HL-60 (cell line): ENCODE measurements at regions not wholly inside any gene's neighbourhood (a gene's known extent, or its start where the extent isn't known, plus 50 kb on each side); places are given as distances from the start of the nearest gene placed in this dataset.

ENCODE experiments used
- DNase-seq, 2 experiments: peaks; one replicate each; pipeline ENCODE4 v3.0.0-alpha.2; 2010 to 2020; ENCODE audit warnings: low read depth in 1 of 2, low spot score in 1 of 2
- H3K27ac ChIP-seq: fragments of 250-450 bp; sonication (Bioruptor Pico); replicated peaks from 2 replicates; pipeline ENCODE4 v1.5.1; 2020; ENCODE audit warnings: mild to moderate bottlenecking, moderate library complexity
- H3K27me3 ChIP-seq: fragments of 250-450 bp; sonication (Bioruptor Pico); 2 replicates; pipeline ENCODE4 v1.5.1; 2021; ENCODE audit warnings: mild to moderate bottlenecking, moderate library complexity; ENCODE audit not compliant: insufficient read depth, poor library complexity, severe bottlenecking
- H3K4me3 ChIP-seq: replicated peaks from 2 replicates; pipeline ENCODE4 v1.5.1; 2011; ENCODE audit warnings: mild to moderate bottlenecking, control low read depth, low read length; ENCODE audit not compliant: insufficient read depth
- CTCF ChIP-seq: IDR thresholded peaks from one replicate; pipeline ENCODE4 v1.5.1; 2011; ENCODE audit warnings: low read length, control low read depth, inconsistent platforms; ENCODE audit not compliant: insufficient read depth
- GABPA ChIP-seq: IDR thresholded peaks from 2 replicates; pipeline ENCODE4 v1.6.1; 2012; ENCODE audit warnings: low read depth
- POLR2AphosphoS5 ChIP-seq: IDR thresholded peaks from 2 replicates; pipeline ENCODE4 v1.6.1; 2012; ENCODE audit warnings: low read depth
- REST ChIP-seq: IDR thresholded peaks from 2 replicates; pipeline ENCODE4 v1.6.1; 2012; ENCODE audit warnings: low read depth; ENCODE audit not compliant: insufficient replicate concordance
- SPI1 ChIP-seq: IDR thresholded peaks from 2 replicates; pipeline ENCODE4 v1.6.1; 2012; ENCODE audit warnings: low read depth, mild to moderate bottlenecking, borderline replicate concordance

GRCh38 chr9:4365055-4365454, 65.2 kb upstream of the GLIS3 start:
- no peak overlapping the region for H3K4me3 ChIP-seq
- no peaks in the 10 kb centered on the region for H3K27me3 ChIP-seq
- no peak overlapping the region for H3K27ac ChIP-seq
- no peak for DNase-seq
- no peak for TF ChIP-seq SPI1
- TF ChIP-seq CTCF, result no peak
- no peak for TF ChIP-seq POLR2AphosphoS5
- TF ChIP-seq REST, result no peak
- no peak for TF ChIP-seq GABPA

GRCh38 chr9:4362281-4362680, 62.4 kb upstream of the GLIS3 start:
- no peaks in the 10 kb centered on the region for H3K27me3 ChIP-seq
- H3K27ac ChIP-seq, result no peak overlapping the region
- no peak for DNase-seq
- no peak overlapping the region for H3K4me3 ChIP-seq
- TF ChIP-seq SPI1, result no peak
- no peak for TF ChIP-seq REST
- TF ChIP-seq POLR2AphosphoS5, result no peak
- no peak for TF ChIP-seq GABPA
- no peak for TF ChIP-seq CTCF

- no peak for TF ChIP-seq REST
- no peak for TF ChIP-seq CTCF
- TF ChIP-seq GABPA, result no peak
- TF ChIP-seq POLR2AphosphoS5, result no peak
- TF ChIP-seq SPI1, result no peak
- DNase-seq, result no peak
- no peak overlapping the region for H3K27ac ChIP-seq
- H3K4me3 ChIP-seq, result no peak overlapping the region
- H3K27me3 ChIP-seq, result no peaks in the 10 kb centered on the region
Observed at GRCh38 chr9:4359016-4359415, 59.1 kb upstream of the GLIS3 start.
